Stimulated activated CD8-positive, alpha-beta memory T cell treated with anti-CD3 and anti-CD28 coated beads, Interleukin-4, amount 100 ng/mL, for 1 hour (primary cell): ENCODE measurements at regions not wholly inside any gene's neighbourhood (a gene's known extent, or its start where the extent isn't known, plus 50 kb on each side); places are given as distances from the start of the nearest gene placed in this dataset.

ENCODE experiments used
- DNase-seq, 2 donors: peaks; one replicate each; pipeline ENCODE4 v3.0.0-alpha.2; 2020; ENCODE audit warnings: low read depth in 2 of 2, low spot score in 1 of 2

GRCh38 chr13:84528408-84529070 lies 646.3 kb upstream of the SLITRK1 start:
- DNase-seq: no peak

- no peak for DNase-seq
Measured at GRCh38 chr13:84525865-84526264, 643.6 kb upstream of the SLITRK1 start.

DNA sequence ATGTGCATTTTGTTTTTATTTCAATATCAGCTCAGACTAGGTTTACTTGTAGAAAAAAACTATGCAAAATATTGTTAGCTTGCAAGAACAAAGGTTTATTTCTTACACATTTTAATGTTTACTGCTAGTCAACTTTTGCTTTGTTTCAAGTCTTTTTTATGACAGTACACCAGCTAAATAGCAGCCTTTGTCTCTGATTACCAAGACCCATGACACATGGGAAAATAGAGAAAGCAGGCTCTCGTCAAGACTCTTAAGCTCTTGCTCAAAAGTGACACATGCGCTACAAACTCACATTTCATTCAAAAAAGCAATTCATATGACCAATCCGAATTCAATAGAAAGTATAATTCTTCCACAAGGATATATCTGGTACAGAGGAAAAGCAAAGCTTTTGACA lies 642.3 kb upstream of the SLITRK1 start:
- no peak for DNase-seq

DNA sequence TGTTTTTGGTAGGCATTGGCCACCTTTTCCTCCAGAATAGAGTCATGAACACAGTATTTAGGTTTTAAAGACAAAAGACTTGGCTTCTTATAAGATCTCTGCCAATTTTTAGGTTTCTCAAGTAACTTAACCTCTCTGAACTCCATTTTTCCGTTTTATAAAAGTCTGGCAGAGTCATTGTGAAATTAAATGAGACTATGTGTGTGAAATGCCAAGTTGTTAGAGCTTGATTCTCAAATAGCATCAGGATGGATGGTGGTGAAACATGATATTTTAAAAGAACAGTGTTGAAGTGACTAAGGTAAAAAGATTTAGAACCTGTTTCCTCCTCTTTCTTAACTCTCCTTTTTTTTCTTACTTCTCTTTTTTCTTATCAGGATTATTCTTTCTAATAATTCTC lies 617.7 kb upstream of the SLITRK1 start:
- no peak for DNase-seq

DNA sequence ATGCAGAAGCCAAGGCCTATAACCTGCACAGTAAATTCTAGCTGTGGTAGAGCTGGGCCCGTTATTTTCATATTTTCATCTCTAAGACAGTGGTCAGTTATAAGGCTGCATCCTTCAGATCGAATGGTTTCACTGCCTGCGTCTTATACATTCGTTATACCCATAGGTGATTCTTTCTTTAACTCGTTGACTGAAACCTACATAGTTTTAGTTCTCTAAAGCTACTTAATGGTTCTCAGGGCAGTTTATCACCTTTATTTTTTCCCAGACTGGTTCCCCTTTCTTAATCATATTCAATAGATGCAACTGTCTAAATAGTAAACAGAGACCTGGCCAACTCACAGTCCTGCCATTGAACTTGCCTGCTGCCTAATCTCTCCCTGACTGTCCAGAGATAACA lies 615.3 kb upstream of the SLITRK1 start:
- DNase-seq: no peak

- DNase-seq: no peak
Measured at GRCh38 chr13:84491952-84492351, 609.7 kb upstream of the SLITRK1 start.

DNA sequence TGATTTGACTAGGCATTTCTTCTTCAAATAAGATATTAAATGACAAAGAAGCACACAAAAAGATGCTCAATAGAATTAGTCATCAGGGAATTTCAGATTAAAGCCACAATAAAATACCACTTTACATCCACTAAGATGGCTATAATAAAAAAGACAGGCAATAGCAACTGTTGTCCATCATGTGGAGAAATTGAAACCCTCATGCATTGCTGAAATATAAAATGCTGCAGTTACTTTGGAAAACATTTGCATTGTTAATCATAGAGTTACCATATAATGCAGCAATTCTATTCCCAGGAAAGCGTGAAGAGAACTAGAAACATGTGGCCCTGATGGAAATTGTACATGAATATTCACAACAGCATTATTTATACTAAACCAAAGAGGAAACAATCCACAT lies 605.5 kb upstream of the SLITRK1 start:
- DNase-seq: no peak

- DNase-seq: no peak
Measured at GRCh38 chr13:84481958-84482357, 599.7 kb upstream of the SLITRK1 start.

DNA sequence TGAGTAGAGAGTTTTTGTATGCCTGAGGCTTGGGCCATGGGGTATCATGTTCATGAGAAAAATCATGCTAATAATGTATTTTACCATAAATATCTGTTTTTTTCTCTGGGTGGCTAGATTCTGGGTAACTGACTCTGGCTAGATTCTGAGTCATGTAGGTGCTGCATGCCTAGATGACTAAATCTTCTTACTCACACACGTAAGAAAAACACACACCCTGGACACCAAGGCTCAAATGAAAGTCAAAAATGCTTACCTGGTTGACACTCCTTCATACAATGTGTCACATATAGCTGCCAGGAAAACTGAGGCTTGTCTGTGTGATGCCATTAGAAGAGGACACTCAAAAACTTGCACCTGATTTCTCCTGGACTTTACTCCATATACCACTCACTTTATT lies 597.4 kb upstream of the SLITRK1 start:
- no peak for DNase-seq

GRCh38 chr13:84470528-84470927 lies 588.3 kb upstream of the SLITRK1 start:
- DNase-seq: no peak

- DNase-seq: no peak
Measured at GRCh38 chr13:84466461-84466860, 584.2 kb upstream of the SLITRK1 start.

- DNase-seq: no peak
Measured at GRCh38 chr13:84460989-84461388, 578.7 kb upstream of the SLITRK1 start.

DNA sequence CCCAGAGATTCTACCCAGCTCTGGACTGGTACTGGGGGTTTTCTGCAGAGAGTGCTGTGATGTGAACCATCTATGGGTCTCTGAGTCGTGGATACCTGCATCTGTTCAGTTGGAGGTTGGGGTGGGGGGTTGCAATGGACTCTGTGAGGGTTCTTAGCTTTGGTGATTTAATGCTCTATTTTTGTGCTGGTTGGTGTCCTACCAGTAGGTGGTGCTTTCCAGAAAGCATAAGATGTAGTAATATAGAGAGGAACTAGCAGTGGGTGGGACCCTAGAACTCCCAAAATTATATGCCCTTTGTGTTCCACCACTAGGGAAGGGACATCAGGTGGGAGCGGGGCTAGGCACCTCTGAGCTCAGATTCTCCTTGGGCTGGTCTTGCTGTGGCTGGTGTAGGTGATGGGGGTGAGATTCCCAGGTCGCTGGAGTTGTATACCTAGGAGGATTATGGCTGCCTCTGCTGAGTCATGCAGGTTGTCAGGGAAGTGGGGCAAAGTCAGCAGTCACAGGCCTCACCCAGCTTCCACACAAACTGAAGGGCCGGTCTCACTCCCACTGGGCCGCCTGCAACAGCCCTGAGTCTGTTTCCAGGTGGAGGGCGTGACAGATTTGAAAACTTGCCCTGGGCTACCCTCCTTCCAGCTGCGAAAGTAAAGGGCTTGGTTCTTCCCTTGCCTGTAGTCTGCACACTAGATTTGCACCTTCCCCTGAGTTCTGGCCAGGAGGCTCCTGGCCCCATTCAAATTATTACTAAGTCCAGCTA lies 573.0 kb upstream of the SLITRK1 start:
- no peak for DNase-seq

GRCh38 chr13:84447640-84447978 lies 565.3 kb upstream of the SLITRK1 start:
- no peak for DNase-seq

- no peak for DNase-seq
Measured at GRCh38 chr13:84446972-84447639, 564.8 kb upstream of the SLITRK1 start.

DNA sequence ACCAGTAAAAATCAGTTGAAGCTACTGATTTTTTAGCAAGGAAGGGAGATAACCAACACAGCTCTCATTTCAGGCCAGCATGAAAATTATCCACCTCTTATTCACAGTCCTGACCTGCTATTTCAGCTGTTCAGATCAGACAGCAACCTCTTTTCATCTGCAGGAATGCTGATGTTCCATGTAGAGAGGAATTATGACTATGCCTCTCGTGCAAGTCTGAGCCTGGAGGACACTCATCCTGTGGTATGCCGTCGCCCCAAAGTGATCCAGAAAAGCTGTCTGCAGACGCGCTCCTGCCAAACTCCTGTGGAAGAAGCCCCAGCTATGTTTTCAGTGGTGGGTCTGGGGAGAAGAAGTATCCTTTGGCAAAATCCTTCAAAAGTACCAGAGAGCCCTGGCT lies 563.5 kb upstream of the SLITRK1 start:
- no peak for DNase-seq

- DNase-seq: no peak
Measured at GRCh38 chr13:84443463-84443862, 561.2 kb upstream of the SLITRK1 start.

- no peak for DNase-seq
Measured at GRCh38 chr13:84439108-84439507, 556.8 kb upstream of the SLITRK1 start.

DNA sequence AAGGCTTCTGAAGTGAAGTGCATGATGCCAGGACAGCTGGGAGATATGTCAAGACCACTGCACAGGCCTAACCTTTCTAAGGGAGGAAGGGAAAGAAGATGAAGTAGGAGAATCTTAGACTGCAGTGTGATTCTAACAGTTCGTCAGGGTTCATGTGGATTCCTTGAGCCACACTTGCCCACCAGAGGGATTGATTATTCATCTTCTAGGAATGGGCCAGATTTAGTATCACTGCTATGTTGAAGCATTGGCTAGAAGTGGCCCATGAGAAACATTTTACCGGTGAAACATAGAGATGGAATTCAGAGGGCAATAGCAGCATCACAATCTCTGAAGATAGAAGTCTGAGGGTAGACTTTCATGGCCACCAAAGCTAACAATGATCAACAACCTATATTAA lies 550.8 kb upstream of the SLITRK1 start:
- no peak for DNase-seq

DNA sequence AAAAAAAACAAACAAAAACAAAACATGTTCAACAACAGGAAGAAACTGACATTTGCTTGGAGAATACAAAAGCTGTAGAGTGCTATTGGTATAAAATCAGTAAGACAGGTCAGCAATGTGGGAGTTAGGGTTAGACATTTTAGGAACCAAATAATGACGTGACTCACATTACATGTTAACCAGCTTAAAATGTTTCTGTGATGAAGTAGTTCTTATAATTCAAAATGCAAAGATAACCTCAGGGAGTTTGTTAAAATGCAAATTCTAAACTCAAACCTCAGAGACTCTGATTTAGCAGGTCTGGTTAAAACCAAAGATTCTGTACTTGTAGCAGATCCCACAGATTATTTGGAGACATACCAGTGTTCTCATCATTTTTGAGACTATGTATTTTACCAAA lies 549.4 kb upstream of the SLITRK1 start:
- no peak for DNase-seq

DNA sequence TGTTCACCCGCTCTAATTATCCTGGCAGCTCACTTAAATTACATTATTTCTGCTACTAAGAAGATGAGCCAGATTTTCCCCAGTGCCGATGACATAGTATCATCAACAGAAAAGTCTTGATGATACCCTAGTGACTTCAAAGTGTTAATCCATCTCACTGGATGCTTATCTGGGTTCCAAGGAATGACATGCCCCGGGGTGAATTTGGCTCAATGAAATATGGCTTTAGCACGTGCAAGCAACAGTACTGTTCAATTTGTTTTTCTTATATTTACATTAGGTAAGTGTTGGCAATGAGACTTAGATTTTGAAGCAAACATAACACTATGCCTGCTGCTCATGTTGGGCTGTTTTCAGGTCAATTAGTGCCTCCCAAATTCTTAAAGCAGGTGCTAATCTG lies 548.2 kb upstream of the SLITRK1 start:
- no peak for DNase-seq

DNA sequence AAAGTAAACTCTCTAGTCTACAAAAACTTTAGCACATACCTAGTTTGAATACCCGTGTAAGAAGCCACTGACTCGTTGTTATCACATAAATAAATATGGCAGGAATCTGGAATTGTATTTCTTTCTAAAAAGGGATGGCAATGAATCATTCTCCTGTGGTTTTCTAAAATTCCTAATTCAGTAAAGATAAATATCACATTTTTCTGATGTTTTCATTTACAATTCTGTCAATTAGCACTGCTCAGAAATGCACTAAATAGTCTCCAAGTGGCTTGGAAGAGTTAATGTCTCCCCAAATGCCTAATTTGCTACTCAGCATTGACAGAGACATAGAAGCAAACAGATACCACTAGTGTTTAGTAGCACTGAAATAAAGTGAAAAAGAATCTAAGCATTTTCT lies 547.7 kb upstream of the SLITRK1 start:
- no peak for DNase-seq

DNA sequence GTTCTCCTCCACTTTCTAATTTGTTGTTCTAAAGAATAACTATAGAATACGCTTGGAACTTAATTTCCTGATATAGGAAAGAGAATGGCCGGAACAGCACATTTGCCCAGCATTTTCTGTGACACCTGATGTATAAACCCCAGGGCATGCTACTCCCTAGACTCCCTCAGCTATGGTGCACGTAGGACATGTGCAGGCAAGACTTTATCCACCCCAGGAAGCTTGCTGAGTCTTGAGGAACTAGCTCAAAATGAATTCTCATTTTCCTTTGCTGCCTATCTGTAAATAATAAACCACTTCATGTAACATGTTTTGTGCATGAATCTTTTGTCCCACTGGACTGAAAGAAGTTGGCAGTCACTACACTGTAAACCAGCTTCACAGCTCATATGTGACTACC lies 535.8 kb upstream of the SLITRK1 start:
- DNase-seq: no peak
